Lung microvascular endothelial cell (primary cell): ENCODE measurements at regions not wholly inside any gene's neighbourhood (a gene's known extent, or its start where the extent isn't known, plus 50 kb on each side); places are given as distances from the start of the nearest gene placed in this dataset.
"Not testable (repeated sequence)": the region's sequence is repeated elsewhere in the genome, so short reads cannot be mapped to it uniquely, and the experiment has no call there.

ENCODE experiments used
- DNase-seq, 2 donors: peaks; one replicate each; pipeline versions ENCODE4 v3.0.0 to v3.0.0-alpha.2; 2010; ENCODE audit warnings: low read depth in 2 of 2

DNA sequence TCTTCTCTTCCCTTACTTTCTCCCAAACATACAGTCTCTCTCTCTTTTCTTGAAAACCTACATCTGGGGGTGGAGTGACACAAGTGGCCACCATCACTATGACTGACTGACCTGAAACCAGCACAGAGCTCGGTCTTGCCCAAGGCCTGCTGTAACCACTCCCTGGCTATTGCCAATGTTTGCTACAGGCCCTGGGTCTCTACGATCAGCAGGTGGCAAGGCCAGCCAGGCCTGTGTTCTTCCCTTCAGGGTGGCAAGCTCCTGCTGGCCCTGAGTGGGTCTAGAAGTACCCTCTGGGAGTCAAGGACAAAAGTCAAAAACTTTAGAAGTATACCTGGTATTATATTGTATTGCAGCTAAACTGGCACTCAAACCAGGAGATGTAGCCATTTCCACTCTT, 140.9 kb upstream of the TGFBR2 start:
- no peak for DNase-seq

GRCh38 chr3:30467596-30468238, 138.7 kb upstream of the TGFBR2 start:
- no peak for DNase-seq

- no peak for DNase-seq
These were observed 137.3 kb upstream of the TGFBR2 start for GRCh38 chr3:30469133-30469532.

GRCh38 chr3:30470496-30470895, 135.9 kb upstream of the TGFBR2 start:
- DNase-seq: no peak

GRCh38 chr3:30471066-30471465, 135.3 kb upstream of the TGFBR2 start:
- DNase-seq: peak in 1 of 2 donors; percentile 7

- no peak for DNase-seq
These were observed 134.5 kb upstream of the TGFBR2 start for GRCh38 chr3:30471796-30472489.

- DNase-seq: no peak
These were observed 132.9 kb upstream of the TGFBR2 start for GRCh38 chr3:30473374-30474051.

DNA sequence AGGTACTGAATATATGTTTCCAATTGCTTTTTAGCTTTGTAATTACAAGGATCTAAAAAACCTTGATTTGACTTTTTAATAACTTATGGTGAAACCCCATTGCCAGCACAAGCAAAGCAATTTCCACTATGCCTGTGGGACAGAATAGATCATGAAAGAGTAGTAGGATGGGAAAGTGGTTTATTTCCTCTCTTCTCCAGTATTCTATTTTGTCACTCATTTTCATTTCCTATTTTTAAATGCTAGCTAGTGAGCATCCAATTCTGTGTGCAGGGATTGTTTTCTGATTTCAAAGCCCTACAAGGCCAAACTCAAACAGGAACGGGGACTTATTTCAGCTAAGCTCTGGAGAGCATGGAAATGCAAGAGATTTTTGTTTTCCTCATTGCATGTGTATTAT, 132.0 kb upstream of the TGFBR2 start:
- DNase-seq: peak in 1 of 2 donors; percentile 47

GRCh38 chr3:30475038-30475808, 131.2 kb upstream of the TGFBR2 start:
- DNase-seq: no peak

DNA sequence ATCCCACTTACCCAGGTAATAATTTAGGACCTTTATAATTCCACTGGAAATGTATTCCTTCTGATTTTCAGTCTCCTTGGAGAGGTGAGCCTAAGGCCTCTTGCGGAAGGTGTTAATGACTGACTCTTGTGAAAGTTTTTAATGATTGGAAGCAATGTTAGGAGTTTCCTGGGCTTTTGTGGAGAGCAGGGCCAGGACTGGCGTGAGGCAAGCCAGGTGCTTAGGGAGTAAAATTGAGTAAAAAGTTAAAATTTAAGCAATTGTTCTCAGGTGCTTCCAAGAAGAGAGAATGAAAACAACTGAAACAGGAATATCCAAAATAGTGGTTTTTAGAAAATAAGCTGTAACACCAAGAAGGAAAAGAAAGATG, 130.6 kb upstream of the TGFBR2 start:
- DNase-seq: no peak

- peak; percentile 66 to 90 for DNase-seq
These were observed 129.9 kb upstream of the TGFBR2 start for GRCh38 chr3:30476368-30477084.

DNA sequence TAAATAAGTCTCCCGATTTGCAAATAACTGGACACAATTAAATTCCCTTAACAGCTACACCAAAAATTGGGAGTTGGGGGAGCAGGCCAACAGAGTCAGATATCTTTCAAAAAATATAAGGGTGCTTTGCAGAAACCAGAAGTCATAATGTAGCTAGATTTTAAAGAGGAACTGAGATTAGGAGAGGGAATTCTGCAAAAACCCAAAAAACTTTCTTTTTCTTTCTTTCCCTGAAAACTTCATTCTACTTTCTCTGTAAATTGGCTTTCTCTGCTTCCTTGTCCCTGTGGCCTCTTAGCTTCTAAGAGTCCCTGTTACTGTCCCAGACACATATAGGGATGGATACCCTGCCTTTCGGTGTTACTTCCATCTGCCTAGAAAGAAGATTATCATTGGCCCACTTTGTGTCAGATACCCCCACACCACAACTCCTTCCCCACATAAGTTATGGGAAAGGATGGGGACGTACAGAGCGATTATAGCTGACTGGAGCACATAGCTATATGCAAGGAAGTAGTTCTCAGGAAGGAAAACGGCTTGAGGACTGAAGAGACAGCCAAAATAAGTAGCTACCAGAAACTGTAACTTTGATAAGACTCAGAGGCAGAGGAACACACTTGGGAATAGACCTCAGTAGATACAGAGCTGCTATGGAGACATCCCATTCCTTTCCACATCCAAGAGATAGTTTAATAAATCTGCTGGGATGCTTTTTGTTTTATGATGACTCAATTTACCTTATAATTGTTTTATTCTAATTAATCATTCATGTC, 129.1 kb upstream of the TGFBR2 start:
- no peak for DNase-seq

DNA sequence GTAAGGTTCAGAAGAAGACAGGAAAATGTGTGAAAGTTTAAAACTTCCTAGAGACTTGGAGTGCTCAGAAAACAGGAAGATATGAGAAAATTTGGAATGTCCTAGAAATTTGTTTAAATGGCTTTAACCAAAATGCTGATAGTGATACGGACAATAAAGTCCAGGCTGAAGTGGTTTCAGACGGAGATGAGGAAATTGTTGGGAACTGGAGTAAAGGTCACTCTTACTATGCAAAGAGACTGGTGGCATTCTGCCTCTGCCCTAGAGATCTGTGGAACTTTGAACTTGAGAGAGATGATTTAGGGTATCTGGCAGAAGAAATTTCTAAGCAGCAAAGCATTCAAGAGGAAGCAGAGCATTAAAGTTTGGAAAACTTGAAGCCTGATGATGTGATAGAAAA, 126.7 kb upstream of the TGFBR2 start:
- not testable (repeated sequence) for DNase-seq

DNA sequence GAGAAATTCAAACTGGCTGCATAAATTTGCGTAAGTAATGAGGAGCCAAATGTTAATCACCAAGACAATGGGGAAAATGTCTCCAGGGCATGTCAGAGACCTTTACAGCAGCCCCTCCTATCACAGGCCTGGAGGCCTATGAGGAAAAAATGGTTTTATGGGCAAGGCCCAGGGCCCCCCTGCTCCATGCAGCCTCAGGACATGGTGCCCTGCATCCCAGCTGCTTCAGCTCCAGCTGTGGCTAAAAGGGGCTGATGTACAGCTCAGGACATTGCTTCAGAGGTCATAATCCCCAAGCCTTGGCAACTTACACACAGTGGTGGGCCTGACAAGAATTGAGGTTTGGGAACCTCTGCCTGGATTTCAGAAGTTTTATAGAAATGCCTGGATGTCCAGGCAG, 126.2 kb upstream of the TGFBR2 start:
- not testable (repeated sequence) for DNase-seq

- DNase-seq: no peak
These were observed 125.8 kb upstream of the TGFBR2 start for GRCh38 chr3:30480587-30480986.

DNA sequence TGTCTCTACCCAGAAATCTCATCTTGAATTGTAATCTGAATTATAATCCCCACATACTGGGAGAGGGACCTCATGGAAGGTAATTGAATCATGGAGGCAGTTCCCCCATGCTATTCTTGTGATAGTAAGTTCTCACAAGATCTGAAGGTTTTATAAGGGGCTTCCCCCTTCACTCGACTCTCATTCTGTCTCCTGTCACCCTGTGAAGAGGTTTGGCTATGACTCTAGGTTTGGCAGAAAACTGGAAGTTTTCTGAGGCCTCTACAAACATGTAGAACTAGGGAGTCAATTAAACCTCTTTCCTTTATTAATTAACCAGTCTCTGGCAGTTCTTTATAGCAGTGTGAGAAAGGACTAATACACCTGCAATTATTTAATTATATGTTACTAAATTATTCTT, 125.2 kb upstream of the TGFBR2 start:
- DNase-seq: no peak

DNA sequence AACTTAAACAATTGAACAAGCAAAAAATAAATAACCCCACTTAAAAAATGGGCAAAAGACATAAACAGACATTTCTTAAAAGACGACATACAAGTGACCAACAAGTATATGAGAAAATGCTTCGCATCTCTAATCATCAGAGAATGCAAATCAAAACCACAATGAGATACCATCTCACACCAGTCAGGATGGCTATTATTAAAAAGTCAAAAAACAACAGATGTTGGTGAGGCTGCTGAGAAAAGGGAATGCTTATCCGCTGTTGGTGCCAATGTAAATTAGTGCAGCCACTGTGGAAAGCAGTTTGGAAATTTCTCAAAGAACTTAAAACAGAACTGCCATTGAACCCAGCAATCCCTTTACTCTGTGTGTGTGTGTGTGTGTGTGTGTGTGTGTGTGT, 122.2 kb upstream of the TGFBR2 start:
- DNase-seq: not testable (repeated sequence)

DNA sequence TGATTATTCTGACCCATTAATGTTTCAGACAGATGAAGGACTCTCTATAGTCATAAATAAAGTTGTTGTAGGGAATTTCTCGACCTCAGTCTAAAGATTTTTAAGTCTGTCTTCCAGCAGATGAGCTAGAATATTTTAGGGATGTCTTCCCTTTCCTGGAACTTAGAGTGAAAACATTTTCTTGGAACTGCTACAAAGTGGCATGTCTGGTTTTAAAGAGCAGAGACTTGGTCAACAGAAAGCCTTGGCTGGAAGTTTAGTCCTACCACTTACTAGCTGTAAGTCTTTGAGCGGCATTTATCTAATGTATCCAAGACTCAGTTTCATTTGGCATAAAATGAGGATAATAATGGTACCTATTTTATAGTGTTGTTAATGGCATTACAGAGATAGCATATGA, 120.0 kb upstream of the TGFBR2 start:
- DNase-seq: no peak

GRCh38 chr3:30488070-30488756, 118.2 kb upstream of the TGFBR2 start:
- no peak for DNase-seq
